HL-60 (cell line): ENCODE measurements at regions not wholly inside any gene's neighbourhood (a gene's known extent, or its start where the extent isn't known, plus 50 kb on each side); places are given as distances from the start of the nearest gene placed in this dataset.

Source experiments
- CTCF ChIP-seq: IDR thresholded peaks from one replicate; pipeline ENCODE4 v1.5.1; 2011; ENCODE audit warnings: low read length, control low read depth, inconsistent platforms; ENCODE audit not compliant: insufficient read depth
- GABPA ChIP-seq: IDR thresholded peaks from 2 replicates; pipeline ENCODE4 v1.6.1; 2012; ENCODE audit warnings: low read depth
- TF ChIP-seq, protein P1 (sequence below): IDR thresholded peaks from 2 replicates; pipeline ENCODE4 v1.6.1; 2012; ENCODE audit warnings: low read depth; ENCODE audit not compliant: insufficient replicate concordance

GRCh38 chr1:4485878-4486277 lies 168.5 kb upstream of the AJAP1 start:
- no peak for TF ChIP-seq CTCF
- no peak for TF ChIP-seq GABPA
- TF ChIP-seq, protein P1, sequence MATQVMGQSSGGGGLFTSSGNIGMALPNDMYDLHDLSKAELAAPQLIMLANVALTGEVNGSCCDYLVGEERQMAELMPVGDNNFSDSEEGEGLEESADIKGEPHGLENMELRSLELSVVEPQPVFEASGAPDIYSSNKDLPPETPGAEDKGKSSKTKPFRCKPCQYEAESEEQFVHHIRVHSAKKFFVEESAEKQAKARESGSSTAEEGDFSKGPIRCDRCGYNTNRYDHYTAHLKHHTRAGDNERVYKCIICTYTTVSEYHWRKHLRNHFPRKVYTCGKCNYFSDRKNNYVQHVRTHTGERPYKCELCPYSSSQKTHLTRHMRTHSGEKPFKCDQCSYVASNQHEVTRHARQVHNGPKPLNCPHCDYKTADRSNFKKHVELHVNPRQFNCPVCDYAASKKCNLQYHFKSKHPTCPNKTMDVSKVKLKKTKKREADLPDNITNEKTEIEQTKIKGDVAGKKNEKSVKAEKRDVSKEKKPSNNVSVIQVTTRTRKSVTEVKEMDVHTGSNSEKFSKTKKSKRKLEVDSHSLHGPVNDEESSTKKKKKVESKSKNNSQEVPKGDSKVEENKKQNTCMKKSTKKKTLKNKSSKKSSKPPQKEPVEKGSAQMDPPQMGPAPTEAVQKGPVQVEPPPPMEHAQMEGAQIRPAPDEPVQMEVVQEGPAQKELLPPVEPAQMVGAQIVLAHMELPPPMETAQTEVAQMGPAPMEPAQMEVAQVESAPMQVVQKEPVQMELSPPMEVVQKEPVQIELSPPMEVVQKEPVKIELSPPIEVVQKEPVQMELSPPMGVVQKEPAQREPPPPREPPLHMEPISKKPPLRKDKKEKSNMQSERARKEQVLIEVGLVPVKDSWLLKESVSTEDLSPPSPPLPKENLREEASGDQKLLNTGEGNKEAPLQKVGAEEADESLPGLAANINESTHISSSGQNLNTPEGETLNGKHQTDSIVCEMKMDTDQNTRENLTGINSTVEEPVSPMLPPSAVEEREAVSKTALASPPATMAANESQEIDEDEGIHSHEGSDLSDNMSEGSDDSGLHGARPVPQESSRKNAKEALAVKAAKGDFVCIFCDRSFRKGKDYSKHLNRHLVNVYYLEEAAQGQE, result no peak
